Mesenchymal stem cell (in vitro differentiated cells and primary cell): ENCODE measurements at regions not wholly inside any gene's neighbourhood (a gene's known extent, or its start where the extent isn't known, plus 50 kb on each side); places are given as distances from the start of the nearest gene placed in this dataset.

Experiments
- DNase-seq: peaks from one replicate; pipeline ENCODE4 v3.0.0-alpha.2; 2013
- H2AFZ ChIP-seq: one replicate; pipeline ENCODE4 v1.6.1; 2013; ENCODE audit warnings: low read depth, mild to moderate bottlenecking, control low read depth, inconsistent platforms, low read length, moderate library complexity
- H2AK5ac ChIP-seq: 2 replicates; pipeline ENCODE4 v1.6.1; 2013; ENCODE audit warnings: low read length, moderate library complexity, mild to moderate bottlenecking, inconsistent platforms; ENCODE audit not compliant: severe bottlenecking
- H2BK120ac ChIP-seq: one replicate; pipeline ENCODE4 v1.6.1; 2013; ENCODE audit warnings: low read depth, mild to moderate bottlenecking, inconsistent platforms, low read length, moderate library complexity
- H2BK12ac ChIP-seq, 2 experiments: one replicate each; pipeline ENCODE4 v1.6.1; 2013; ENCODE audit warnings: inconsistent platforms in 2 of 2, low read length in 2 of 2, mild to moderate bottlenecking in 2 of 2, moderate library complexity in 2 of 2, control low read depth in 1 of 2
- H2BK15ac ChIP-seq: one replicate; pipeline ENCODE4 v1.6.1; 2013; ENCODE audit warnings: mild to moderate bottlenecking, low read depth, inconsistent platforms; ENCODE audit not compliant: poor library complexity, severe bottlenecking
- H2BK5ac ChIP-seq: 2 replicates; pipeline ENCODE4 v1.6.1; 2013; ENCODE audit warnings: low read depth, mild to moderate bottlenecking, low read length, control low read depth, inconsistent platforms; ENCODE audit not compliant: poor library complexity, severe bottlenecking
- H3K14ac ChIP-seq, 2 experiments: one replicate each; pipeline ENCODE4 v1.6.1; 2013; ENCODE audit warnings: inconsistent platforms in 2 of 2, low read length in 2 of 2, control low read depth in 1 of 2, mild to moderate bottlenecking in 1 of 2, moderate library complexity in 1 of 2
- H3K18ac ChIP-seq, 2 experiments: one replicate each; pipeline ENCODE4 v1.6.1; 2013; ENCODE audit warnings: inconsistent platforms in 2 of 2, low read length in 2 of 2, control low read depth in 1 of 2, low read depth in 1 of 2, mild to moderate bottlenecking in 1 of 2
- H3K23ac ChIP-seq, 2 experiments: one replicate each; pipeline ENCODE4 v1.6.1; 2013; ENCODE audit warnings: inconsistent platforms in 2 of 2, low read length in 2 of 2, mild to moderate bottlenecking in 2 of 2, moderate library complexity in 2 of 2, control low read depth in 1 of 2
- H3K27ac ChIP-seq: 2 replicates; pipeline ENCODE4 v1.5.1; 2013; ENCODE audit warnings: mild to moderate bottlenecking, moderate library complexity, low read length, control low read depth, inconsistent platforms; ENCODE audit not compliant: poor library complexity, severe bottlenecking
- H3K27me3 ChIP-seq, 2 experiments: 2 replicates each; pipeline versions ENCODE4 v1.6.1 to v1.7.0; 2013; ENCODE audit warnings: low read length in 2 of 2, mild to moderate bottlenecking in 2 of 2, moderate library complexity in 2 of 2, control low read depth in 1 of 2, inconsistent platforms in 1 of 2; ENCODE audit not compliant: control insufficient read depth in 1 of 2, insufficient read depth in 1 of 2
- H3K36me3 ChIP-seq, 2 experiments: 2 replicates each; pipeline versions ENCODE4 v1.6.1 to v1.7.0; 2013; ENCODE audit warnings: low read length in 2 of 2, control low read depth in 1 of 2, inconsistent platforms in 1 of 2, low read depth in 1 of 2, mild to moderate bottlenecking in 1 of 2; ENCODE audit not compliant: insufficient read depth in 2 of 2, control insufficient read depth in 1 of 2
- H3K4ac ChIP-seq, 2 experiments: one replicate each; pipeline ENCODE4 v1.6.1; 2013; ENCODE audit warnings: inconsistent platforms in 2 of 2, low read length in 2 of 2, mild to moderate bottlenecking in 2 of 2, moderate library complexity in 2 of 2, control low read depth in 1 of 2, low read depth in 1 of 2
- H3K4me1 ChIP-seq: 2 replicates; pipeline ENCODE4 v1.6.1; 2013; ENCODE audit warnings: low read depth, low read length, control low read depth; ENCODE audit not compliant: control insufficient read depth, insufficient read depth
- H3K4me2 ChIP-seq: 2 replicates; pipeline ENCODE4 v1.6.1; 2013; ENCODE audit warnings: low read length, mild to moderate bottlenecking, inconsistent platforms; ENCODE audit not compliant: poor library complexity, severe bottlenecking
- H3K4me3 ChIP-seq, 2 experiments: 2 replicates each; pipeline versions ENCODE4 v1.5.1 to v1.7.0; 2013; ENCODE audit warnings: low read length in 2 of 2, mild to moderate bottlenecking in 2 of 2, control low read depth in 1 of 2, low read depth in 1 of 2; ENCODE audit not compliant: insufficient read depth in 1 of 2
- H3K79me1 ChIP-seq: replicated peaks from 2 replicates; pipeline ENCODE4 v1.6.1; 2013; ENCODE audit warnings: mild to moderate bottlenecking, control low read depth, low read length, inconsistent platforms; ENCODE audit not compliant: poor library complexity, severe bottlenecking
- H3K9ac ChIP-seq: 2 replicates; pipeline ENCODE4 v1.7.0; 2013; ENCODE audit warnings: mild to moderate bottlenecking, low read length, moderate library complexity
- H3K9me3 ChIP-seq: 2 replicates; pipeline ENCODE4 v1.7.0; 2013; ENCODE audit warnings: mild to moderate bottlenecking, low read length; ENCODE audit not compliant: control insufficient read depth
- H4K8ac ChIP-seq: one replicate; pipeline ENCODE4 v1.6.1; 2013; ENCODE audit warnings: inconsistent platforms, mild to moderate bottlenecking, low read length, moderate library complexity
- H4K91ac ChIP-seq: one replicate; pipeline ENCODE4 v1.6.1; 2013; ENCODE audit warnings: mild to moderate bottlenecking, low read length, inconsistent platforms
- WGBS: methylation state at CpG from one replicate; pipeline ENCODE4 v1.1.7; 2013; ENCODE audit warnings: mixed read lengths; 5-methylcytosine and 5-hydroxymethylcytosine counted together

- no CpG with 5 or more reads among the region's 1 CpG for WGBS
- no peak overlapping the region for H3K4ac ChIP-seq
- H3K36me3 ChIP-seq = no peaks in the 10 kb centered on the region
- no peak overlapping the region for H3K9ac ChIP-seq
- no peak overlapping the region for H3K14ac ChIP-seq
- H3K4me2 ChIP-seq = no peak overlapping the region
- H3K4me3 ChIP-seq = no peak overlapping the region
- no peak overlapping the region for H2AFZ ChIP-seq
- no peak overlapping the region for H3K18ac ChIP-seq
- no peak overlapping the region for H3K23ac ChIP-seq
- DNase-seq = no peak
- H3K4me1 ChIP-seq = no peaks in the 10 kb centered on the region
- H4K8ac ChIP-seq = no peak overlapping the region
- H3K27ac ChIP-seq = no peak overlapping the region
- no peak overlapping the region for H2BK120ac ChIP-seq
- H3K9me3 ChIP-seq = peaks cover under 1% of the 10 kb centered on the region
- no peak overlapping the region for H2BK5ac ChIP-seq
- H2BK15ac ChIP-seq = no peak overlapping the region
- H3K27me3 ChIP-seq = no peaks in the 10 kb centered on the region
- no peak overlapping the region for H2BK12ac ChIP-seq
- H2AK5ac ChIP-seq = no peak overlapping the region
- no peaks in the 10 kb centered on the region for H3K79me1 ChIP-seq
- no peak overlapping the region for H4K91ac ChIP-seq
These were observed 328.0 kb upstream of the PABPC4L start for GRCh38 chr4:134529629-134530028.

- Histone ChIP-seq H3K4me1 (no peaks in the 10 kb centered on the region), H3K18ac (no peak overlapping the region), H2BK12ac (no peak overlapping the region), H3K4me2 (no peak overlapping the region), H3K27me3 (no peaks in the 10 kb centered on the region), H3K4ac (no peak overlapping the region), H3K36me3 (no peaks in the 10 kb centered on the region), H3K4me3 (no peak overlapping the region), H3K9me3 (no peaks in the 10 kb centered on the region), H2AFZ (no peak overlapping the region), H2BK120ac (no peak overlapping the region), H4K8ac (no peak overlapping the region), H2BK15ac (no peak overlapping the region), H3K23ac (no peak overlapping the region), H2AK5ac (no peak overlapping the region), H3K27ac (no peak overlapping the region), H3K79me1 (no peaks in the 10 kb centered on the region), H4K91ac (no peak overlapping the region), H3K14ac (no peak overlapping the region), H3K9ac (no peak overlapping the region), H2BK5ac (no peak overlapping the region)
- WGBS = 96% methylated on average over 3 of the region's 3 CpGs
- DNase-seq = no peak
These were observed 317.1 kb upstream of the PABPC4L start for GRCh38 chr4:134518574-134519217.

- no peaks in the 10 kb centered on the region for H3K9me3 ChIP-seq
- no peak overlapping the region for H3K23ac ChIP-seq
- no peak overlapping the region for H3K27ac ChIP-seq
- no peak overlapping the region for H3K9ac ChIP-seq
- no peak overlapping the region for H3K4me3 ChIP-seq
- no peaks in the 10 kb centered on the region for H3K27me3 ChIP-seq
- H4K91ac ChIP-seq = no peak overlapping the region
- no peak overlapping the region for H4K8ac ChIP-seq
- no peak overlapping the region for H2BK15ac ChIP-seq
- no CpG with 5 or more reads among the region's 2 CpGs for WGBS
- H3K4me2 ChIP-seq = no peak overlapping the region
- no peak for DNase-seq
- no peak overlapping the region for H2BK12ac ChIP-seq
- no peak overlapping the region for H2BK120ac ChIP-seq
- no peak overlapping the region for H2AK5ac ChIP-seq
- H3K4me1 ChIP-seq = no peaks in the 10 kb centered on the region
- H3K36me3 ChIP-seq = no peaks in the 10 kb centered on the region
- H3K18ac ChIP-seq = no peak overlapping the region
- H3K4ac ChIP-seq = no peak overlapping the region
- H2AFZ ChIP-seq = no peak overlapping the region
- no peak overlapping the region for H3K14ac ChIP-seq
- no peak overlapping the region for H2BK5ac ChIP-seq
- H3K79me1 ChIP-seq = no peaks in the 10 kb centered on the region
These were observed 309.0 kb upstream of the PABPC4L start for GRCh38 chr4:134510544-134510943.

GRCh38 chr4:134505511-134505910 is 303.9 kb upstream of the PABPC4L start:
- 56% methylated on average over 1 of the region's 1 CpG for WGBS
- no peak overlapping the region for H4K8ac ChIP-seq

More at GRCh38 chr4:134505511-134505910, 303.9 kb upstream of the PABPC4L start:
- Histone ChIP-seq H3K18ac (no peak overlapping the region), H2AFZ (no peak overlapping the region), H3K4me1 (no peaks in the 10 kb centered on the region), H3K9ac (no peak overlapping the region), H2BK15ac (no peak overlapping the region), H3K79me1 (no peaks in the 10 kb centered on the region), H2BK120ac (no peak overlapping the region), H3K23ac (no peak overlapping the region), H3K27ac (no peak overlapping the region), H2AK5ac (no peak overlapping the region), H3K27me3 (no peaks in the 10 kb centered on the region), H3K4me3 (no peak overlapping the region), H3K9me3 (no peaks in the 10 kb centered on the region), H2BK12ac (no peak overlapping the region), H3K14ac (no peak overlapping the region), H3K4ac (no peak overlapping the region), H3K36me3 (no peaks in the 10 kb centered on the region), H2BK5ac (no peak overlapping the region), H3K4me2 (no peak overlapping the region), H4K91ac (no peak overlapping the region)
- DNase-seq = no peak
